Lung (tissue), 11 donors: ENCODE measurements at regions not wholly inside any gene's neighbourhood (a gene's known extent, or its start where the extent isn't known, plus 50 kb on each side); places are given as distances from the start of the nearest gene placed in this dataset.

Experiments
- ATAC-seq: fragments of 200-7000 bp; cut with Tn5 transposase; one replicate; pipeline ENCODE4 v1.9.1; 2020; ENCODE audit warnings: moderate number of reproducible peaks; ENCODE audit not compliant: insufficient read depth, low FRiP score
- DNase-seq, 3 donors: peaks; one replicate each; pipeline ENCODE4 v3.0.0-alpha.2; 2013 to 2017
- H3K27ac ChIP-seq, 2 donors: one replicate each; pipeline ENCODE4 v1.5.1; 2013; ENCODE audit warnings: mild to moderate bottlenecking in 2 of 2, moderate library complexity in 2 of 2, control low read depth in 1 of 2, inconsistent platforms in 1 of 2, low read depth in 1 of 2, low read length in 1 of 2
- H3K27me3 ChIP-seq, 3 donors: one replicate each; pipeline ENCODE4 v1.5.1; 2013; ENCODE audit warnings: low read length in 2 of 3; ENCODE audit not compliant: control insufficient read depth in 3 of 3, insufficient read depth in 3 of 3
- H3K36me3 ChIP-seq, 4 donors: one replicate each; pipeline ENCODE4 v1.5.1; 2013; ENCODE audit warnings: low read length in 4 of 4, mild to moderate bottlenecking in 1 of 4, moderate library complexity in 1 of 4; ENCODE audit not compliant: control insufficient read depth in 4 of 4, insufficient read depth in 4 of 4
- H3K4me1 ChIP-seq, 5 donors: one replicate each; pipeline ENCODE4 v1.5.1; 2013; ENCODE audit warnings: low read length in 5 of 5, mild to moderate bottlenecking in 2 of 5, moderate library complexity in 1 of 5; ENCODE audit not compliant: control insufficient read depth in 5 of 5, insufficient read depth in 5 of 5
- H3K4me3 ChIP-seq: one replicate; pipeline ENCODE4 v1.5.1; 2013; ENCODE audit warnings: mild to moderate bottlenecking, control low read depth, moderate library complexity
- H3K9ac ChIP-seq, 2 donors: one replicate each; pipeline ENCODE4 v1.5.1; 2013; ENCODE audit warnings: low read length in 2 of 2, control low read depth in 1 of 2; ENCODE audit not compliant: insufficient read depth in 1 of 2
- H3K9me3 ChIP-seq, 4 donors: one replicate each; pipeline ENCODE4 v1.5.1; 2013; ENCODE audit warnings: low read length in 3 of 4, mild to moderate bottlenecking in 1 of 4, moderate library complexity in 1 of 4; ENCODE audit not compliant: control insufficient read depth in 4 of 4, insufficient read depth in 3 of 4
- CTCF ChIP-seq: IDR thresholded peaks from 2 replicates; pipeline ENCODE4 v1.5.1; 2012; ENCODE audit warnings: mild to moderate bottlenecking; ENCODE audit errors: control extremely low read depth, extremely low read depth
- WGBS, 2 donors: extraction: QIAGEN DNeasy Blood & Tissue Kit; methylation state at CpG; one replicate each; pipeline ENCODE4 v1.1.7; 2013; 5-methylcytosine and 5-hydroxymethylcytosine counted together
- donor health status: control.
- donor health status: control.
- donor health status: Bipolar disorder and iron deficiency.
- donor health status: healthy.
- donor health status: DM: yes; HTN: yes; CAD: no.

GRCh38 chr3:56976651-56977560 is 83.6 kb upstream of the SPATA12 start:
- H3K4me1 ChIP-seq = peaks cover 0 to 17% (median 11%) of the 10 kb centered on the region in 5 donors
- no peak overlapping the region for H3K27ac ChIP-seq
- no peak overlapping the region for H3K9ac ChIP-seq
- 84 to 88% methylated on average over 9 of the region's 9 CpGs for WGBS, 2 donors
- DNase-seq (peak; percentile 85 to 90 (median 87)), ATAC-seq (no peak)
- no peaks in the 10 kb centered on the region for H3K9me3 ChIP-seq
- H3K36me3 ChIP-seq = no peaks in the 10 kb centered on the region
- TF ChIP-seq CTCF = no peak
- H3K4me3 ChIP-seq = no peak overlapping the region
- no peaks in the 10 kb centered on the region for H3K27me3 ChIP-seq

GRCh38 chr3:56975567-56975966 is 84.9 kb upstream of the SPATA12 start:
- no peaks in the 10 kb centered on the region for H3K36me3 ChIP-seq
- no peak overlapping the region for H3K9ac ChIP-seq

GRCh38 chr3:56974247-56974930 is 86.1 kb upstream of the SPATA12 start:
- H3K4me3 ChIP-seq = no peak overlapping the region
- H3K27me3 ChIP-seq = no peaks in the 10 kb centered on the region
- WGBS, 2 donors = 66 to 78% methylated on average over 9 of the region's 9 CpGs
- no peak overlapping the region for H3K9ac ChIP-seq
- H3K27ac ChIP-seq = no peak overlapping the region
- no peaks in the 10 kb centered on the region for H3K9me3 ChIP-seq
- ATAC-seq = no peak
- peaks cover 0 to 17% (median 4%) of the 10 kb centered on the region in 5 donors for H3K4me1 ChIP-seq
- peak in 1 of 3 donors; percentile 28 for DNase-seq
- no peaks in the 10 kb centered on the region for H3K36me3 ChIP-seq
- no peak for TF ChIP-seq CTCF

More at GRCh38 chr3:56975567-56975966, 84.9 kb upstream of the SPATA12 start:
- Histone ChIP-seq H3K27me3 (no peaks in the 10 kb centered on the region), H3K27ac (no peak overlapping the region), H3K4me3 (no peak overlapping the region), H3K9me3 (no peaks in the 10 kb centered on the region), H3K4me1 (peaks cover 1 to 16% (median 2%) of the 10 kb centered on the region in 5 donors)
- DNase-seq (peak; percentile 61 to 89 (median 82)), ATAC-seq (no peak)
- WGBS, 2 donors = 84 to 85% methylated on average over 1 of the region's 1 CpG
- TF ChIP-seq CTCF = no peak
